ENCODE measurements at regions not wholly inside any gene's neighbourhood (a gene's known extent, or its start where the extent isn't known, plus 50 kb on each side); places are given as distances from the start of the nearest gene placed in this dataset.

DNA sequence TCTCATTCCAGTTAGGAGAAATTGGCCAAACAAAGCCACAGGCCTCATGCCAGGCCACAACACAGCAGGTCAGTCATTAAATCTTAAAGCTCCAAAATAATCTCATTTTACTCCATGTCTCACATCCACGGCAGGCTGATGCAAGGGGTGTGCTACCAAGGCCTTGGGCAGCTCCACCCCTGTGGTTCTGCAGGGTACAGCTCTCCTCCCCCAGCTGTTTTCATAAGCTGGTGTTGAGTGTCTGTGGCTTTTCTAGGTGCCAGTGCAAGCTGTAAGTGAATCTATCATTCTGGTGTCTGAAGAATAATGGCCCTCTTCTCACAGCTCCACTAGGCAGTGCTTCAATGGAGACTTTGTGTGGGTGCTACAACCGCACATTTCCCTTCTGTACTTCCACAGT is 949.2 kb downstream of the TECRL start:
- no peak for DNase-seq

DNA sequence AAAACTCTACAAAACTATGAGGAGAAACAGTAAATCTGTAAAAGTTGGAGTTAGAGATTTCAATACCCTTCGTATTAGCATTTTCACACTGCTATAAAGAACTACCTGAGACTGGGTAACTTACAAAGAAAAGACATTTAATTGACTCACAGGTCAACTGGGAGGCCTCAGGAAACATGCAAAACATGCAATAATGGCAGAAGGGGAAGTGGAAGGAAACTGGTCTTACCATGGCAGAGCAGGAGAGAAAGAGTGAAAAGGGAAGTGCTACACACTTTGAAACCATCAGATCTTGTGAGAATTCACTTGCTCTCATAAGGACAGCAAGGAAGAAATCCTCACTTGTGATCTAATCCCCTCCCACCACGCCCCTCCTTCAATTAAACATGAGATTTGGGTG is 949.9 kb downstream of the TECRL start:
- DNase-seq: no peak

DNA sequence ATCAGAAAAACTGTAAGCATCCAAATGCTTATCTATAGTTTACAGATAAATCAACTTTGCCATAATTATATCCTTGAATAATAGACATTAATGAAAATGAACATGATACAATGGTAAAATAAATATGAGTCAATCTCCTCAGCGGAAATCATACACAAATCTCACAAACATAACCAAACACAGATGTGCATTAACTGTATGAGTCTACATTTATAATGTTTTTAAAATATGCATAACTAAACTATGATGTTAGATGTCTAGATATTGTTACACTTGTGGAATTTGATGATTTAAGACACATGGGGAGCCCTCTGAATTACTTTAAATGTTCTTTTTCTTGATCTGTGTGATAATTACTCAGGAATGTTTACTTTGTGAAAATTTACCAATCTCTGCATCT is 951.2 kb downstream of the TECRL start:
- DNase-seq: no peak

DNA sequence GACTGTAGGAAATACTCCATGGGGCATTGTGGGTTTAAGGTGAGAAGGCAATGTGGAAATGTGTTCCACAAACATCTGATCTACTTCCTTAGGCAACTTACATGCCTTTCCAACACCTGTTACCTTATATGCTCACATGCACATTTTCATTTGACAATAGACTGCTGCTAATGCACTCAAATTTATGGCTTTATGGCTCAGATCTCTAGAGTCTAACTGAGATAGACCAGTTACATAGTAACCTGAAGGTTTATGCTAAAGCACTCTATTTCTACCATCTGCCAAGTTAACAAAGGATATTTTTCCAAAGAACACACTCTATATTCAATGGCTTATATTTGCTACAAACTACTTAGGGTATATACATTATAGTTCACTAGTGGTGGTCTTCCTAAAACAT is 969.0 kb downstream of the TECRL start:
- no peak for DNase-seq

DNA sequence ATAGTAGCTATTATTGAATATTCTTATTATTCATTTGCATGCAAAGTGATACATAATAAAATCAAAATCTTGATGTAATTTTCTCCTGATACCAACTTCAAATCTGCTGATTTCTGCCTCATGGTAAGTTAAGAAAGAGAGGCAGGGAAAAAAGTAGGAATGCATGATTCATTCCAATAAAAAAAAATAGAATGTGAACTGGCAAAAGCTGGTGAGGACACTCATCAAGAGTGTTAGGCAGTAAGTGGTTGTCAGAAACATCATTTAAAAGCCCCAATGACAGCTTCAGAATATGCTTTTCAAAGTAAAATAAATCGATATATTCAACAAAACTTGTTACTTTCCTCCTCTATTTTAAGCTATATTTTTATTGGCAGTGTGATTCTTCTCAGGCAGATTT is 979.1 kb downstream of the TECRL start:
- no peak for DNase-seq

DNA sequence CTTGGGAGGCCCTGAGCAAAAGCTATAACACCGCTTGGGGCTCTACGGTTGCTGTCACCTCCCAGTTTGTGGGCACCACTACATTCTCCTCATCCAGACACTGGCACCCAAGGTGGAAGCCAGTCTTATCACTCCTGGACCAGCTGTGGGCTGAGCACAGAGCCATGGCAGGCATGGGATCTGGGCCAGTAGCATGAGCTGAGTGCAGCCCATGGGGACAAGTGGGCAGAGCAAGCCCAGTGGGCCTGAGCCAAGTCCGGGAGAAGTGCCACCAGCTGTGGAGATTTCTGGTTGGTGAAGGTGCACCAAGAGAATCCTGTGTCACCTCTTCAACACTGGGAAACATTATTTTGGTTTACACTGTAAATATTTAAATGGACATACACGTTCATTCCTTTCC is 1013.0 kb downstream of the TECRL start:
- DNase-seq: no peak

DNA sequence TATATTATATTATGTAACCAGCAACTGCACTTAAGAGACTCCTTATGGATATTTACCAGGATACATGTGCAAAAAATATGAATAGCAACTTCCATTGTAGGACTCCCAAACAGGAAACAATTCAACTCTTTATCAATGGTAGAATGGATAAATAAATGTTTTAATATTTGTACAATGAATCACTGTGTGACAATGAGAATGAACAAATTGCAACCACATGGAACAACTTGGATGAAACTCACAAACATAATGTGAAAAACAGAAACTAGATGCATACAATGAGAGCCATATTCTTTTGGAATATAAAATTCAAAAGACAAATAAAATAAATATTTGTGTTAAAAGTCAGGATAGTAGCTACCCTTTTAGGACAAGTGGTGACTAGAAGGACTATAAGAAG is 1015.7 kb downstream of the TECRL start:
- no peak for DNase-seq

DNA sequence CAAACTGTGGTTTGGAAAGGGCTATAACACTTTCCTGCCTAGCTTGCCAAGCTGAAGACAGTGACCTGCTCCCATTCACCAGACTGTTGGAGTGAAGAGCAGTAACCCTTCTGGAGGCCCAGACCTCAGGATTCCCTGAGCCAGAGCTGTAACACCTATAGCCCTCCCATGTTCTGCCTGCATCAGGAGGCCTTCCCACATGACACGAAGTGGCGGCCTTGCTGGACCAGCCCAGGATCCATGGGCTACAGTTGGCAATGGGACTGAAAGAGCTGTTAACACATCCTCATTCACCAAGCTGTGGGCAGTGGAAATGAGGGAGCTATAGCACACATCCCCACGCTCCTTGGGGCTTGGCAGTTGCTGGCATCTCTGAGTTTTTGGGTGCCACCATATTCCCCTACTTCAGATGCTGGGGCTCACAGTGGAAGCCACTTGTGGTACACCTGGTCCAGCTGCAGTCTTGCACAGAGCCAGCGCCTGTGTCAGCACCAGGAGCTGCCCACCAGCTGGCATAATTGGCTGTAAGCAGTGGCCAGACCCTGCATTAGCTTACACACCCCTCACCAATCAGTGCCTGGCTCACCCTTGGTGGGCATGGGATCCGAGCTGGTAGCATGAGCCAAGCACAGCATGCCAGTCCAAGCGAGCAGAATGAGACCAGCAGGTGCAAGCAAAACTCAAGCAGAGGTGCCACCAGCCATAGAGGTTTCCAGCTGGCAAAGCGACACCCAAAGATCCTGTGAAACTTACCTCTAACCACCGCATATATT is 1029.3 kb downstream of the TECRL start:
- DNase-seq: no peak

DNA sequence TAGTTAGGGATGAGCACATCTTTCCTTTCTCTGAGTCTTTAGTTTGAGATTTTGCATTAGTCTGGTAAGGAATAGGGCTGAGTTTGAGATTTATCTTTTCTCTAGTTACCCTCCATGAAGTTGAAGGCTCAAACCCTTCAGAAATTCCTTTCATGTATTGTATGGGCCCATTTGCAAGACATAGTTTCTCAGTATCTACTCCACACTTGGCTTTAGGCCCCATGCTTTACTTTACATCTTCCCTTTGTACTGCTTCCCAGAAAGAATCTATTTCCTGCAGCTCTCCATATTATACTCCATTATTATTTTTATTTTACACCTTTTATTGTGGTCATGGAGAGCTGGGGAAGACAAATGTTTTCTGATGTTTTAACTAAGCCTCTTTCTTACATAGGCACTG is 1038.2 kb downstream of the TECRL start:
- DNase-seq: no peak

DNA sequence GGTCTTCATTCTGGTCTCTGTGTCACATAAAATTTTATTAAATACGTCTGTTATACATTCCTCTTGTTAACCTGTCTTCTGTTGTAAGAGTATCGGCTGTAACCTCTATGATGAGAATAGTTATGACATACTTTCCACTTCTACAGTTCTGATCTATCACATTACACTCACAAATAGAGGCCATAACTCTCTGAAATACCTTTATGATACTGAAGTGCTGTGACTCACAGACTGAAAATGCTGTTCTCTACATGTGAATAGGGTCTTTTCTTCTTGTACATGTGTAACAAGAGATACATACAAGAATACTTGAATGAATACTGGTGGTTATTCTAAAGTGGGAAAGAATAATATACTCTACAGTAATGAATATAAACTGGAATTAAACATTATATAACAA is 1047.6 kb downstream of the TECRL start:
- DNase-seq: no peak

DNA sequence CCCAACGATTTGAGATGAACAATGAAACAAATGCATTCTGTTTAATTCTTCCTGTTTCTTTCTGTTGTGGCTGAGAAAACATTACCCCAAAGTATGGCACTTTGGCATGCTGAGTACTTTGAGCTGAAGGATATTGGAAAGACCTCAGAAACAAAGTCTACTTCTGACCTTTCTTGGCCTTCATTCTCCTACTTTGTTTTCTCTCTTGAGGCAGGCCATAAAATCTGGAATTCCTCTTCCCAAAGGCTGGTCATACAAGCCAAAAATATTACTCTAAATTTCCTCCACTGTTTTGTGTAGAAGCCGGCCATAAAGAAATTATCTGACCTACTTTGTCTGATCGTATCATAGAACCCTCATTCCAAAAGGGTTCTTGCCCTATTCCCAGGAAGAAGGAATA is 1048.2 kb downstream of the TECRL start:
- no peak for DNase-seq

DNA sequence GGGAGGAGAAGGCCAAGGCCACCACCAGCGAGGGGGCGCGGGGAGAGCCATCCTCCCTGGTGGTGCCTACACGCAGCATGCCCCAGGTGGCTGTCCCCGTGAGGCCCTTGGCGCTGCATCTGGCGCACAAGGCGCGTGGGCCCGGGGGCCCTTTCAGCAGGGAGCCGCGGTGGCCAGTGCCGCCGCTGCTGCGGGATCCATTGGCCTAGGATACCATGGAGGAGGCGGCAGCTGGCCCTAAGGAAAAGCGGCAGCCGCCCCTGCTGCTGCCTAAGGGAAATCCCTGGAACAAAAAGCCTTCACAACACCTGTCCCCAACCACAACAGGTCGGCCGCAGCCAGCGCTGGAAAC is 1059.6 kb downstream of the TECRL start:
- DNase-seq: no peak

DNA sequence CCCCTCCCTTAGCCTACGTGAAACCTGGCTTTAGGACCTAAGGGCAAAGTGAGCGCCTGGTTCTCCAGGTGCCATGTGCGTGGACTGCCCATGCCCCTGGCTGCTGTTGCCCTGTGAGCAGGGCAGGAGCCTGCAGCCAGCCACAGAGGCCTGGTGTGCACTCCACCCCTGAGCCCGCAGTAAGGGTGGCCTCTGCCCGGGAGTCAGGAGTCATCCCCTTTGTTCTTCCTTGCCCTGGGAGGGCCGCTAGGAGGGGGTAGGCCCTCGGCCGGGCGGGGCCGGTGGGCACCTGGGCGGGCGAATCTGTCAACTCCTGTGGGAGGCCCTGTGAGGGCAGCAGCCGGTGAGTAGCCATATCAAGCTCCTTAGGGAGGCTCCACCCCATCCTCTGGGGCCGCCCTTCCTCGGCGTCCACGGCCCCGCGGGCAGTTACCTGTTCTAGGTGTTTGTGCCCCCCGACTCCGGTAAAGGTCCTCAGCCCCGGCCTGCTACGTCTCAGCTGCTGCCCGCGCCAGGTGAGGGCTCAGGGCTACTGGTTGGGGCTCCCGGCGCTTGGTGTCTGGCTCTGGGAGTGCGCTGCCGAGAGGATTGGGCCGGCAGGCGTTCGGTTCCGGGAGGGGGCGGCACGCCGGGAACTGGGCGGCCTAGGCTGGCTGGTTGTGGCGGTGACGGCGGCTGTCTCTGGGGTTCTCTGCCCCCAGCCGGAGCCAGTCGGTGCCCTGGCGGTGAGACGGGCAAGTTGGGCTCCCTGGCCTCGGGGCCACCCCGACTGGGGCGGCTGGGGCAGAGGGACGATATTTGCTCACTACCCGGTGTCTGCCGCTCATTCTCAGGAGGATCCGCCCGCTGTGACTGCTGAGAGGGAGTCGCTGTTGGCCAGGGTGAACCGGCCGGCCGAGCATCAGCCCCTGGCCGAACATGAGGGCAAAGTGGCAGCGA is 1060.2 kb downstream of the TECRL start:
- no peak for DNase-seq

DNA sequence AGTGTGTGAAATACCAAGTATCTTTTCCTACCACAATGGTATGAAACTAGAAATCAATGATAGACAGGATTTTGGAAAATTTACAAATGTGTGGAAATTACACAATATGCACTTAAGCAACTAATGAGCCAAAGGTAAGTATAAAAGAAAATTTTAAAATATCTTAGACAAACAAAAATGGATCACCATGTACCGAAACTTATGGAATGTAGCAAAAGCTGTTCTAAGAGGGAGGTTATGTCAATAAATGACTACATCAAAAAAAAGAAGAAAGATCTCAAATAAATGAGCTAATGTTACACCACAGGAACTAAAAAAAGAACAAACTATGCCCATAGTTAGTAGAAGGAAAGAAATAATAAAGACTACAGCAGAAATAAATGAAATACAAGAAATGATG is 1084.1 kb downstream of the TECRL start:
- DNase-seq: no peak

DNA sequence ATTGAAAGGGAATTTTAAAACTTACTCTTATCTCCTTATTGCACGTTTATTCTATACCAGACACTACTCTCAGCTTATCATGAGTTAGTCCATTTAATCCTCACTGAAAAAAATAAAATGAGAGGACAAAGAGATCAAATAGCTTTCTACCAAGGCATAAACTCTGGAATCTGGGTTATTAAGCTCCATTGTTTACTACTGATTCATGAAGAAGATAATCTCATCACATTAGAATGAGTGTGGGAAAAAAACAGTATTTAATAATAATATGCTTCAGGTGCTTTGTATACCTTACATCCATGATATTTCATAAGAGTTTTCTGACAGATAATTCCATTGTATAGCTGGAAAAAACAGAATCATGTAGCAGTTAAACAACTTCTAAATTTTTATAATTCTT is 1092.6 kb downstream of the TECRL start:
- DNase-seq: no peak

DNA sequence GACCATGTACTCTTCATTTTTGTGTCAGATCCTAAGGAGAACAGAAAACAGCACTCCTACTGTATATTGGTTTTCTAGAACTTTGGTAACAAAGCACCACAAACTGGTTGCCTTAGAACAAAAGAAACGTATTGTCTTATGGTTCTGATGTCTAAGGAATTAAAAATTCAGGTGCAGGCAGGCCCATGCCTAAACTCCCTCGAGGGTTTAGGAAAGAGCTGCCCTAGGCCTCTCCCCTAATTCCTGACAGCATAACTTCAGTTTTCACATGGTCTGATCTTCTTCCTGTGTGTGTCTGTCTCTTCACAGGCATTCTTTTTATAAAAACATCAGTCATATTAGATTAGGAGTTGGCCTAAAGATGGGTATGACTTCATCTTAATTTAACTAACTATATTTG is 1093.6 kb downstream of the TECRL start:
- DNase-seq: no peak

DNA sequence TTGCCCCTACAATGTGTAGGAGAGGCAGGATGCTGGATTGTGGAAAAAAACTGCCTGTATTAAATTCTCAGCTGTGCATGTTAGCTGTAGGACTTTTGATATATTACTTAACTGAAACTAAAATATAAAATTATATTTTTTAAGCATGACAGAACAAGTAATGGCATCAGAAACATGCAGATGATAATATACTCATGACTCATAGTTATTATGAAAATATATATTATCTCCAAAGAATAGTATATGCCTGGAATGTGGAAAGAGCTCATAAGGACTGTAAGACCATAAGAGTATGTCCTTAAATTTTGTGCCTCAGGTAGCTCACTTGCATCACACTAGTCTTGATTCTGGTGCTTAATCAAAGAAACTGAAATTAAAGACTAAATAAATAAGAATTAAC is 1100.6 kb downstream of the TECRL start:
- DNase-seq: no peak

DNA sequence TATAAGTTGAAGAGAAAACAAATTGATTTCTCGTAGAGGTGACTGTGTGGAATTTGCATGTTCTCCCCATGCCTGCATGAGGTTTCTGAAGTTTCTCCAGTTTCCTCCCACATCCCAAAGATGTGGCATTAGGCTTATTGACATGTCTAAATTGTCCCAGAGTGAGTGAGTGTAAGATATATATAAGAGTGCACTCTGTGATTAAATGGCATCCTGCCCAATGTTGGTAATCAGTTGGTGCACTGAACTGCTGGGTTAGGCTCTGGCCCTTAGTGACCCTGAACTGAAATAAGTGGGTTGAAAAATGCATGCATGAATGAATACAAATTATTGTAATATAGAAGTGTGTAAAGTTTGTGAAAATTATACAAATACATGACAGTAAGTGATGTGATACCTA is 1106.5 kb downstream of the TECRL start:
- DNase-seq: no peak

DNA sequence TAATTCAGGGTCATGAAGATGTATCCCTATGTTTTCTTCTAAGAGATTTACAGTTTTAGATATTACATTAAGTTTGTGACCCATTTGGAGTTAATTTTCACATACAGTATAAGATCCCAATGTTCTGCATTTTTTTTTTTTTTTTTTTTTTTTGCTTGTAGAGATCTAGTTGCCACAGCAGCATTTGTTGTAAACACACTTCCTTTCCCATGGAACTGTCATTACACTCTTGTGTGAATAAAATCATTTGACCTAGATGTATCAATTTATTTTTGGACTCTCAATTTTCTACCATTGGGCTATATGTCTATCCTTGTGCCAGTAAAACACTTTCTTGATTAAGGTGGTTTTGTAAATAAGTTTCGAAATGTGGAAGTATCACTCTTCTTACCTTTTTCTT is 1107.2 kb downstream of the TECRL start:
- DNase-seq: no peak

DNA sequence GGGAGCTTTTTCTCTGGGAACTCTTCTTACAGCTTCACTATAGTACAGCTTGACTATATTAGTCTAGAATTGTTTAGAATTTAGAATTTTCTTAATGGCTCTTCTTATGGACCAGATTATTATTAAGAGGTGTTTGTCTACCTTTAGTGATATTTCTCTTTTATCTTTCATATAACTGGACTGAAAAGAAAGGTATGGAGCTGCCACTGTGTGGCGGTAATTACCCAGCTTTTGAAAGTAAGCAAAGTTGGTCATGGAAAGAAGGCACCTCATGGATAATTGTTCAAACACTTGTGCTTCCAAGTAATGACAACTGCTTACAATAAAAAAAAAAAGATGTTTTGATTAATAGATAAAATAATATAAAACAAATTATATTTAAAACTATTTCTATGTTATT is 1112.5 kb downstream of the TECRL start:
- no peak for DNase-seq

DNA sequence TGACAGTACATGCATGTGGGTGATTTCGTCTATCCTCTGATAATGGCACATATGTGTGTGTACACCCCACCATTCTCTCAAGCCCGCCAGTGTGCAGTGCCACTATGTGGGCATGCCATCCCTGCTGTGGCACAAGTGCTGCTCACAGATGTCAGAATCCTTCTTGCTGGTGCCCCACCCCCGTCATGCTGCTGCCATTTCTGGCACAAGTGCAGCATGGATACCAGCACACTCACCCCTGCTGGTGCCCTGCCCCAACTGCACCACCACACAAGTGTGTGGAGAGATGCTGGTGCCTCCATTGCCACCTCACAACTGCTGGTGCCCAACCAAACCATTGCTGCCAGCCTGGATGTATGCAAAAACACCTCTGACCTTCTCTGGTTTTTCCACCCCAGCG is 1133.8 kb downstream of the TECRL start:
- DNase-seq: no peak

DNA sequence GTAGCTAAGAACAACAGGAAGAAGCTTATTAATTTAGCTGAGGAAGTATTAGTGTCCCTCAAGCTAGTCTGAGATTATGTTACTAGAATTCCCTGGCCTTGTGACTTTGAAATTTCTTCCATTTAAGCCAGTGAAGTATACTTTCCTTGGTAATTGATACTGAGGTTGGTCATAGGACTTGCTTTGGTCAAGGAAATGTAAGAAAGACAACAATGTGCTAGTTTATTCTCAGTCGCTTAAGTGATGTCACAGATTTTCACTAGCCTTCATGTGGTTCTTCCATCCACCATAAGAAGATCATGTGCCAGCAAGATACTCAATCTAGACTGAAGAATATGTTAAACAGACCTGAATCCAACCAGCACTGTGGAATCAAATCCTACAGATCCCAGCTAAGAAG is 1140.1 kb downstream of the TECRL start:
- DNase-seq: no peak

DNA sequence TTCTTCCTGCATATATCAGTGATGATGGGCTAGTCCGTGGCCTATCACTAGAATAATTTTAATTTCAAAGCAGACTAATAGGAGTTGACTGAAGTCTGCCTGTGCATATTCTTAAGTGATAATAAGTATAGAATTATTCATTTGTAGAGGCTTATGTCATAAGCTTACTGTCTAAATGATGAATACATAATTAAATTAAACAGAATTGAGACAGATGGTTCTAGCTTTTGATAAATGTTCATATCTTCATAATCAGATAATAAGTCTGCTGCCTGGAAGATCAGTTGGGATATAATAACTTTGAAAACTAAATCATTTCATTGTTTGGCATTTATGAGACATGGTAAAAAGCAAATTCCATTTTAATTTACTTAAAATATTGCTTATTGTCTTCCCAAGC is 1175.6 kb downstream of the TECRL start:
- DNase-seq: no peak

DNA sequence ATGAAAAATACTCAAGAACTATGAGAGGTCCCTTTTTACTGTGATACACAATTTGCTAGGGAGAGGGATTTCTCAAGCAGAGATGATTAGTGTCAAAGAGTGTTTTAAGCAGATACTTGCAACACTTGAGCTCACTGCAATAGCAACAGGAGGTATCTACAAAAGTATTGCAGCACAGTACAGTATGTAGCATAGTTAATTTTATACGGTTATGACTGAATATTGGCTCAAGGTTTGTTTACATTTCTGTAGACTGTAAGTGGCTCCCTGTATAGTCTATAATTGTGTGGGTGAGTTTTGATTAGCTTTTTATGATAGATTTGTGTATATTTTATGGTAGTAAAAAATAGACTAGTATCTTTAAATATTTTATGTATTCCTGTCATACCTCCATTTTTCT is 1177.2 kb downstream of the TECRL start:
- DNase-seq: no peak

DNA sequence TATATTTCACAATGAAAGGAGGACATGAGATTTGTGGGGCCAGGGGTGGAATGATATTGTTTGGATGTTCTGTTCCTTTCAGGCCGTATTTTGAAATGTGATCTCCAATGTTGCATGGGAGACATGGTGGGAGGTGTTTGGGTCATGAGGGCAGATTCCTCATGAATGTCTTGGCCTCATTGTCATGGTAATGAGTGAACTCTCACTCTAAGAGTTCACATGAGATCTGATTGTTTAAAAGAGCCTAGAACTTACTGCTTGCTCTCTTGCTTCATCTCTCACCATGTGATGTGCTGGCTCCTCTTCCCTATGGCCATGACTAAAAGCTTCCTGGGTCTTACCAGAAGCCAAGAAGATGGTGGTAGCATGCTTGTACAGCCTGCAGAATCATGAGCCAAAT is 1183.0 kb downstream of the TECRL start:
- no peak for DNase-seq

All from NCI-H524 treated with DMSO at 0.1 percent for 48 hours (cell line).